RWPE1 (cell line): ENCODE measurements at regions not wholly inside any gene's neighbourhood (a gene's known extent, or its start where the extent isn't known, plus 50 kb on each side); places are given as distances from the start of the nearest gene placed in this dataset.

Source experiments
- CTCF ChIA-PET: fragments of 350-600 bp; sonication (Branson Sonifier 250); formaldehyde crosslinking; extraction: SDS; loops from one replicate; lab custom pipeline; 2021; lab: Yijun Ruan, JAX
- POLR2A ChIA-PET: fragments of 400-600 bp; formaldehyde crosslinking; extraction: SDS; loops from one replicate; lab custom pipeline; 2020; ENCODE audit warnings: antibody characterized with exemption; ENCODE audit not compliant: low non-redundant PET; lab: Yijun Ruan, JAX
- DNase-seq: peaks from one replicate; pipeline ENCODE4 v3.0.0; 2012; ENCODE audit warnings: low spot score
- H3K27ac ChIP-seq: fragments of 450-650 bp; 2 replicates; pipeline ENCODE4 v1.5.1; 2017
- TF ChIP-seq, protein P1 (sequence below): fragments of 450-650 bp; conservative IDR thresholded peaks from 2 replicates; pipeline ENCODE4 v1.5.1; 2017; ENCODE audit warnings: low read depth, mild to moderate bottlenecking

- TF ChIP-seq, protein P1, sequence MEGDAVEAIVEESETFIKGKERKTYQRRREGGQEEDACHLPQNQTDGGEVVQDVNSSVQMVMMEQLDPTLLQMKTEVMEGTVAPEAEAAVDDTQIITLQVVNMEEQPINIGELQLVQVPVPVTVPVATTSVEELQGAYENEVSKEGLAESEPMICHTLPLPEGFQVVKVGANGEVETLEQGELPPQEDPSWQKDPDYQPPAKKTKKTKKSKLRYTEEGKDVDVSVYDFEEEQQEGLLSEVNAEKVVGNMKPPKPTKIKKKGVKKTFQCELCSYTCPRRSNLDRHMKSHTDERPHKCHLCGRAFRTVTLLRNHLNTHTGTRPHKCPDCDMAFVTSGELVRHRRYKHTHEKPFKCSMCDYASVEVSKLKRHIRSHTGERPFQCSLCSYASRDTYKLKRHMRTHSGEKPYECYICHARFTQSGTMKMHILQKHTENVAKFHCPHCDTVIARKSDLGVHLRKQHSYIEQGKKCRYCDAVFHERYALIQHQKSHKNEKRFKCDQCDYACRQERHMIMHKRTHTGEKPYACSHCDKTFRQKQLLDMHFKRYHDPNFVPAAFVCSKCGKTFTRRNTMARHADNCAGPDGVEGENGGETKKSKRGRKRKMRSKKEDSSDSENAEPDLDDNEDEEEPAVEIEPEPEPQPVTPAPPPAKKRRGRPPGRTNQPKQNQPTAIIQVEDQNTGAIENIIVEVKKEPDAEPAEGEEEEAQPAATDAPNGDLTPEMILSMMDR, result no peak
- DNase-seq, result no peak
- H3K27ac ChIP-seq, result no peak overlapping the region
- ChIA-PET CTCF (no interaction called here), POLR2A (no interaction called here)
Observed at GRCh38 chr6:165986311-165986913, 181.2 kb downstream of the TBXT start.

DNA sequence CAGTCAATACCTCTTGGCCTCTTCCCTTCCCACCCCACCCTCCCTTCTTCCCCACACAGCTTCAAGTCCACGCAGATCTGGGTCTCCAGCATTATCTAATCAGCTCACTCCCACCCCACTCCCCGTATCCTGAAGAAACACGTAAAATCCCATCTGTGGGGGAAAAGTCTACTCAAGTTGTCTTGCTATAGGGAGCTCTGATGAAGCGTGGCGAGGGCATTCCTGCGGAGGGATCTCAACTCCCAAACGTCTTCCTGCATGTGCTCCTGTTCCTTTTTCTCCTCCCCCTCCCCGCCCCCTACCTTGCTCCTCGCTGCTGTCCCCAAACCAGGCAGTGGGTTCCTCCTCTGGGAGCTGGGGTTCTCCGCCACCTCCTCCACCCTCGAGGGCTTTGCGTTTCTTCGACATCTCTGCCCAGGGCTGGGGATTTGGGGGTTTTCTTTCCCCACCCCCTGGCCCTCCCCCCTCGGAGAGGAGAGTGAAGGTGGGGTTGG, 181.8 kb downstream of the TBXT start:
- POLR2A ChIA-PET, result no interaction called here
- CTCF ChIA-PET, result no interaction called here

DNA sequence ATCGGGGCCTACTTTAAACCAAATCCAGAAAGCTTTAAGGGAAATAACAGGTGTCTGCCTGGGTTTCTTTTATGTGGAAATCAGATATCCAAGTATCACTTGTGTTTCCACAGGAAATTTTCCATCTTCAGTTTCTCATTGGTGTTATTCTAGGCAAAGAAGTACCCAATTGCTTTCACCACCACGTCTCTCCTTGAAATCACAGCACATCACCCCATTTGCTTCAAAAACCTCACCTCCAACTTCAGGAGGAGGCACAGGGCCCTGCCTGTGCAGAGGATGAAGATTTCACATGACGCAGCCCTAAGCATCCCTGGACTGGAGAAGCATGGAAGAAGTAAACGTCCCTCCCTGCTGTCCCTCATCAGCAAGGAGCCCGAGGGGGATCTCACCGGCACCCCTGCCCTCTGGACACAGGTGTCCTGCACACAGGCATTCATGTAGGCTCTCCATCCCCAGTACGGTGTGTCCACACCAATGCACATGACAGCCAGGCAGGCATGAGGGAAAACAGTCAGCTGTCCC, 182.3 kb downstream of the TBXT start:
- TF ChIP-seq, protein P1, result no peak
- POLR2A ChIA-PET, result no interaction called here
- no peak for DNase-seq
- CTCF ChIA-PET, result no interaction called here
- H3K27ac ChIP-seq, result no peak overlapping the region

More for the DNA sequence above, 181.8 kb downstream of the TBXT start:
- TF ChIP-seq, protein P1, result no peak
- no peak for DNase-seq
- H3K27ac ChIP-seq, result no peak overlapping the region

- POLR2A ChIA-PET, result no interaction called here
- no peak overlapping the region for H3K27ac ChIP-seq
- DNase-seq, result no peak
- TF ChIP-seq, protein P1, result no peak
- CTCF ChIA-PET, result no interaction called here
Observed at GRCh38 chr6:165984729-165985275, 182.8 kb downstream of the TBXT start.

DNA sequence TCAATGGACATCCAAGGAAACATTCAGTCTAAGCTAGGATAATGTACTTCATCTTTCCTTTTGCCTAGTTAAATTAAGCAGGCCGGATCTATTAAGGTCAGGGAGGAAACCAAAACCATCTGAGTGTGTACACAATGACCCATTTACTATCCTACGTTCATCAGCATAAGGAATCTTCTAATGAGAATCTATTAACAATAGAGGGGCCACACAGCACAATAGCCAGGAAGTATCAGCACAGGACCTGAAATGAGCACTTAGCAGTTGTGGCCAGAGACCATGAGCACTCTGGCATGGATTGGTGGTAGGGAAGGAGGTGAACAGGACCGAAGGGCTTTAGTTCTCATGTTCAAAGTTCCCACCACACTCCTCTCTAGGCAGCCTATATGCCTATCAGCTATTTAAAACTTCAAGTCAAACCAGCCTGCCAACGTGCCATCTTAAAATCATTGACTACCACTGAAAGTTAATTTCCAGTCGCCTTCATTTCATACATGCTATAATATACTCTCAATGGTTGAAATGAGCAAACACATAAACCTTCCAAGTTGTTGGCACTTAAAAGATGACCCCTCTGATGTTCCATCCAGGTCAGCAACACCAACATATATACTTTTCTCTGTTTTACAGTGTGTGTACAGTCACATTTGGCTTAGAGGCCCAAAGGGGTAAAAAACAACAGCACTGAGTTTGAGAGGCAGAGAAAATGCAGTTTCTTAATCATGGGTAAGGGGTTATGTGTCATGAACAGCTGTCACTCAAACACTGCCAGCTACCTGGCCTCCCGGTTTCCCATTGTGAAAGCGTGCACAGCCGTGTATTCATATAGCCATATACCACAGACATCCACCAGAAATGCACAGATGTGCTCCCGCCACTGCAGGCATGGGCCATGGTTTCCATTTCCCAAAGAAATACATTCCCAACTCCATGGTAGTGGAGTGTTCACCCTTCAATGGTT, 184.3 kb downstream of the TBXT start:
- DNase-seq, result no peak
- TF ChIP-seq, protein P1, result no peak
- ChIA-PET POLR2A (no interaction called here), CTCF (interaction anchor here (0.6 kb wide), 1 partner anchor 18 kb away, joined by 3 read pairs; no protein-coding TSS in a partner anchor)
- no peak overlapping the region for H3K27ac ChIP-seq

- no peak for DNase-seq
- CTCF ChIA-PET, result interaction anchor here (0.7 kb wide), 1 partner anchor 12 kb away, joined by 4 read pairs; no protein-coding TSS in a partner anchor
- TF ChIP-seq, protein P1, result no peak
Observed at GRCh38 chr6:165978476-165978875, 189.2 kb downstream of the TBXT start.

More at GRCh38 chr6:165978476-165978875, 189.2 kb downstream of the TBXT start:
- POLR2A ChIA-PET, result no interaction called here
- H3K27ac ChIP-seq, result no peak overlapping the region
